IPS-20b (cell line): ENCODE measurements at regions not wholly inside any gene's neighbourhood (a gene's known extent, or its start where the extent isn't known, plus 50 kb on each side); places are given as distances from the start of the nearest gene placed in this dataset.

Source experiments
- H3K27ac ChIP-seq: one replicate; pipeline ENCODE4 v1.5.1; 2013; ENCODE audit warnings: low read length
- H3K27me3 ChIP-seq: 2 replicates; pipeline ENCODE4 v1.6.1; 2013; ENCODE audit warnings: mild to moderate bottlenecking, low read length, inconsistent platforms; ENCODE audit not compliant: insufficient read depth
- H3K36me3 ChIP-seq: 2 replicates; pipeline ENCODE4 v1.6.1; 2013; ENCODE audit warnings: low read depth, mild to moderate bottlenecking, inconsistent platforms, low read length, moderate library complexity; ENCODE audit not compliant: insufficient read depth
- H3K4me1 ChIP-seq: 2 replicates; pipeline ENCODE4 v1.6.1; 2013; ENCODE audit warnings: mild to moderate bottlenecking, control low read depth, inconsistent platforms, low read length, moderate library complexity; ENCODE audit not compliant: insufficient read depth
- H3K4me3 ChIP-seq: 2 replicates; pipeline ENCODE4 v1.5.1; 2013; ENCODE audit warnings: mild to moderate bottlenecking, low read length, inconsistent platforms
- H3K9ac ChIP-seq: 2 replicates; pipeline ENCODE4 v1.6.1; 2013; ENCODE audit warnings: low read depth, mild to moderate bottlenecking, inconsistent platforms, low read length, moderate library complexity
- H3K9me3 ChIP-seq: 2 replicates; pipeline ENCODE4 v1.6.1; 2013; ENCODE audit warnings: mild to moderate bottlenecking, low read depth, low read length, inconsistent platforms; ENCODE audit not compliant: insufficient read depth

DNA sequence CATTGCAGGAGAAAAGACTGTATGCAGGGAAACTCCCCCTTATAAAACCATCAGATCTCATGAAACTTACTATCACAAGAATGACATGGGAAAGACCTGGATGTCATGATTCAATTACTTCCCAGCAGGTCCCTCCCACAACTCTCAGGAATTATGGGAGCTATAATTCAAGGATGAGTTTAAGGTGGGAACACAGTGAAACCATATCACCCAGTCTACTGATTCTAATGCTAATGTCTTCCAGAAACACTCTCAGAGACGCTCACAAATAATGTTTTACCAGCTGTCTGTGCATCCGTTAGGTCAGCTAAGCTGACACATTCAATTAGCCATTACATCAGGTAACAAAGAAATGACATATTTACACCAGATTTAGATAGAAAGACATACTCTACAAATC lies 637.9 kb downstream of the NLGN4Y start:
- no peaks in the 10 kb centered on the region for H3K9me3 ChIP-seq
- no peak overlapping the region for H3K9ac ChIP-seq
- no peaks in the 10 kb centered on the region for H3K36me3 ChIP-seq
- no peaks in the 10 kb centered on the region for H3K27me3 ChIP-seq
- H3K4me1 ChIP-seq = no peaks in the 10 kb centered on the region
- H3K4me3 ChIP-seq = no peak overlapping the region
- no peak overlapping the region for H3K27ac ChIP-seq

DNA sequence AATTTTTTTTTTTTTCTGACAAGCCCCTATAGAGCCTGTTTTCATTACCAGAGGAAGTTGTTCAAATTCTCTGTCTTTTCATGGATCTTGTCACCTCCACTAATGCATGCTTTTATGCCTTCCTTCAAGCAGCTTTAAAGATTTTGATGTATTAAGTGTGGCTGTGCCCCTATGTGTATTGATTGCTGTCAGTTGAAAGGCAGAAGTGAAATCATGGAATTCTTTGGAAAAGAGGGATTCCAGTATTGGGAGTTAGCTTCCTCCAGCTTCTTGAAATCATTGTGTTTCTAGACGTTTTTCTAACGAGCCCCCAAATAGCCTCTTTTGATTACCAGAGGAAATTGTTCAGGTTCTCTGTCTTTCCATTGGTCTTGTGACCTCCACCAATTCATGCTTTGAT lies 655.6 kb downstream of the NLGN4Y start:
- no peaks in the 10 kb centered on the region for H3K36me3 ChIP-seq
- H3K4me3 ChIP-seq = no peak overlapping the region
- H3K27ac ChIP-seq = no peak overlapping the region
- no peaks in the 10 kb centered on the region for H3K27me3 ChIP-seq
- H3K4me1 ChIP-seq = no peaks in the 10 kb centered on the region
- no peak overlapping the region for H3K9ac ChIP-seq
- no peaks in the 10 kb centered on the region for H3K9me3 ChIP-seq

DNA sequence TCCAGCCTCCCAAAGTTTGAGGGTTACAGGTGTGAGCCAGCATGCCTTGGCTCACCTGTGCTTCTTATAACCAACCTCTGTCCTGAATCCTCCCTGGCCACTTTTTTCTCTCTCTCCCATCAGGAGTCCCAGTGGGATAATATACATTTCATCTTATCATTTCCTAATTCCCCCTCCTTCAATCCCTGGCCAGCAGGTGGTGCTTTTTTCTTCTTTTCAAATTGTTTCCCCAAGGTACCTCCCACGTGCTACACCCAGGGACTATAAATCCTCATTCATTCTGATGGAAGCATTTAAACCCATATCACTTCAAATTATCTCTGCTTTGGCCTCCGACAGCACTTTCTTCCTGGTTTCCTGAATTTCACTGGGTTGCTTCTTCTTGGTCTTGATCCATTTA lies 704.7 kb downstream of the NLGN4Y start:
- Histone ChIP-seq H3K4me3 (no peak overlapping the region), H3K27me3 (no peaks in the 10 kb centered on the region), H3K9ac (no peak overlapping the region), H3K27ac (no peak overlapping the region), H3K9me3 (no peaks in the 10 kb centered on the region), H3K36me3 (no peaks in the 10 kb centered on the region), H3K4me1 (no peaks in the 10 kb centered on the region)

DNA sequence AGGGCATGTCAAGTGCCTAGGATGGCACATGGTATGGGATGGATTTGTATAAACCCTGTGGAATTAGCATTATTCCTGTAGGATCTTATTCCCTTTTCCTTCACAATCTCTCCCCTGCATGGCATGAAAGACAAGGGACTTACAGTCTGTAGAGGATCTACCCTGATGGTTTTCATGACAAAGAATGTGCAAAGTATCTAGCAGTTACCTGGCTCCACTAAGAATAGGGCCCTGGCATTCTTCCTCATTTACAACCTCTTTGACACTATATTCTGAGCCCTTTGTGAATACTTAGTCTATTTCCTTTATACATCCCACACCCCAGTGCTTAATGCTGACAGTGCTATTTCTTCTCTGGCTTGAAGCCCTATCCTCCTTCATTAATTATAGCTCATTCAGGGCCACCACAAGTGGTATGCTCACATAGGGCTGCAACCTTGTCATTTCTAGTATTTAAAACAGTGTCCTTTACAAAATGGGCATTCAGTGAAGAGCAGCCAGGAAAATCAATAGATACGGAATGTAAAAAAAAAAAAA lies 715.3 kb downstream of the NLGN4Y start:
- H3K4me1 ChIP-seq = peaks cover 9% of the 10 kb centered on the region; the same call in 1 of the 2 replicates
- no peak overlapping the region for H3K27ac ChIP-seq
- H3K9ac ChIP-seq = no peak overlapping the region
- H3K9me3 ChIP-seq = no peaks in the 10 kb centered on the region
- H3K4me3 ChIP-seq = no peak overlapping the region
- no peaks in the 10 kb centered on the region for H3K27me3 ChIP-seq
- H3K36me3 ChIP-seq = no peaks in the 10 kb centered on the region

DNA sequence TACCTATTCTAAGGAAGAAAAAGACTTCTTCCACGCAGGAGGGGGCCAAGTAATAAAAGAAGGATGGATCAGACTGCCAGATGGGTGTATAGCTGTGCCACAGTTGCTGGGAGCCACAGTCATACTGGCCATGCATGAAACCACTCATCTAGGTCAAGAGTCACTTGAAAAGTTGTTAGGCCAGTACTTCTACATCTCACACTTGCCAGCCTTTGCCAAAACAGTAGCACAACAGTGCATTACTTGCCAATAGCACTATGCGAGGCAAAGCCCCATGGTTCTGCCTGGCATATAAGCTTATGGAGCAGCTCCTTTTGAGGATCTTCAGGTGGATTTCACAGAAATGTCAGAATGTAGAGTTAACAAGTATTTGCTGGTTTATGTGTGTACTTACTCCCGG lies 735.0 kb downstream of the NLGN4Y start:
- Histone ChIP-seq H3K27ac (no peak overlapping the region), H3K4me3 (no peak overlapping the region), H3K9ac (no peak overlapping the region), H3K27me3 (no peaks in the 10 kb centered on the region), H3K4me1 (no peaks in the 10 kb centered on the region), H3K9me3 (no peaks in the 10 kb centered on the region), H3K36me3 (no peaks in the 10 kb centered on the region)

DNA sequence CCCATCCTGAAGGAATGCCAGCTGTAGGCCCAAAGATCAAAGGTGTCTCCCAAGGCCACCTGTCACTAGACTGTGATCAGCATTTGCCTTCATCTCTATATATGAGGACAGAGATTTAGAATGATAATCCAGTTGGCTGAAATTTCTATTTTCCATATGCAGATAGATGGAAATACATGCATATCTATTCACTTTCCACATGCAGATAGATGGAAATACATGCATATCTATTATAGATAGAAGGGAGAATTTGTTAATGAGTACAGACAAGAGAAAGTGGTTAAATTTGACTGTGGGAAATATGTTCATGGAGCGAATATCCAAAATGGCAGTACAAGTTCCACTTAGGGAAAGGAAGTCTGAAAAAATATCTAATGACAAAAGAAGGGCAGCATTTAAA lies 762.2 kb downstream of the NLGN4Y start:
- no peaks in the 10 kb centered on the region for H3K9me3 ChIP-seq
- H3K27me3 ChIP-seq = no peaks in the 10 kb centered on the region
- no peak overlapping the region for H3K9ac ChIP-seq
- no peak overlapping the region for H3K27ac ChIP-seq
- H3K36me3 ChIP-seq = no peaks in the 10 kb centered on the region
- H3K4me3 ChIP-seq = no peak overlapping the region
- H3K4me1 ChIP-seq = no peaks in the 10 kb centered on the region

DNA sequence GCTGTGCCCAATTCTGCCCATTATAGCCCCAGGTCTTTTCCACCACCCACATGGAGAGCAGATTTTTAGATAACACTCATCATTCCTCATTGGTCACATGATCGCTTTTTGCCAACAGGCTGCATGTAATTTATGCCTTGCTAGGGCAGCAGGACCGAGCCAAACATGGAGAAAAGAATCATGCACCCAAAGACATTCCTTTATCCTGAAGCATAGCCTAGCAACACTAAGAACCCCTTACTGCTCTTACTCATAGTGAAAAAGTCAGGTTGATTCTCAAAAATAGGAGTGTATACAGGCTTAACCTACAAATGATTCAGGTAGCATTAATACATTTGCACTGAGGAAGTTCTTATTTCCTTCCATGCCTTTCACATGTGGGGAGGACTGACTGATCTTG lies 765.5 kb downstream of the NLGN4Y start:
- no peaks in the 10 kb centered on the region for H3K9me3 ChIP-seq
- no peak overlapping the region for H3K9ac ChIP-seq
- no peaks in the 10 kb centered on the region for H3K4me1 ChIP-seq
- H3K27ac ChIP-seq = no peak overlapping the region
- H3K4me3 ChIP-seq = no peak overlapping the region
- H3K27me3 ChIP-seq = no peaks in the 10 kb centered on the region
- H3K36me3 ChIP-seq = no peaks in the 10 kb centered on the region

DNA sequence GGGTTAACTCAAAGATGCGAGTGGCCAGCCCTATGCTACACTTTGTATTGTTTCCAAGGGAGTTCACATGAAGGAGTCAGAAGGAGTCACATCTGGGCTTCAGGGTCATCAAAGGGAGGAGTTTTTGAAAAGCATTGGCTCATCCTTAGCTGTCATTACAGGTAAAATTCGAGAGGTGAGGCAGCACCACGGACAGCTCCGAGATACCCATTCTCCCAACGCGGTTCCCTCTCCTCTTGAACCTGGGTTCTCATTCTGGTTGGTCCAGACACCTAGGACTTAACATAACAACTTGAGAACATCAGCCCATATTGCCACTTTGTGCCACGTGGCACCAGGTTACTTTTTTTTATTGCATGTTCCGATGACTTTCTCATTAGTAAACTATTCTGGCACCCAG lies 768.6 kb downstream of the NLGN4Y start:
- Histone ChIP-seq H3K4me3 (no peak overlapping the region), H3K27me3 (no peaks in the 10 kb centered on the region), H3K36me3 (no peaks in the 10 kb centered on the region), H3K9me3 (no peaks in the 10 kb centered on the region), H3K4me1 (no peaks in the 10 kb centered on the region), H3K27ac (no peak overlapping the region), H3K9ac (no peak overlapping the region)

DNA sequence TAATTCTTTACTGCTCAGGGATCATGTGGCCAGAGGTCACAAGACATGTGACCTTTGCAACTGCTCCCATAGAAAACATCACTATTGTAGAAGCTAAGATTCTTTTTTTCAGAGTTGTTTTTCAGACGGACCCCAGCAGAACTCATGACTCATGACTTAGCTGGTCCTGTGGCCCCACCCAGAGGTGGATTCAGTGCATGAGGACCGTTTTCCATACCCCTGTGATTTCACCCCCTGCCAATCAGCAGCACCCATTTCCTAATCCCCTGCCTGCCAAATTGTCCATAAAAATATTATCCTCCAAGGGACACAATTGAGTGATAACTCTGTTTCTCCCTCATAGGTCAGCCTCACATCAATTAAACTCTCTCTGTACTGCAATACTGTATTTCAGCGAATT lies 777.5 kb downstream of the NLGN4Y start:
- no peaks in the 10 kb centered on the region for H3K27me3 ChIP-seq
- H3K4me3 ChIP-seq = no peak overlapping the region
- H3K4me1 ChIP-seq = peaks cover 7% of the 10 kb centered on the region; the same call in 1 of the 2 replicates
- no peaks in the 10 kb centered on the region for H3K9me3 ChIP-seq
- H3K27ac ChIP-seq = no peak overlapping the region
- no peak overlapping the region for H3K9ac ChIP-seq
- no peaks in the 10 kb centered on the region for H3K36me3 ChIP-seq

DNA sequence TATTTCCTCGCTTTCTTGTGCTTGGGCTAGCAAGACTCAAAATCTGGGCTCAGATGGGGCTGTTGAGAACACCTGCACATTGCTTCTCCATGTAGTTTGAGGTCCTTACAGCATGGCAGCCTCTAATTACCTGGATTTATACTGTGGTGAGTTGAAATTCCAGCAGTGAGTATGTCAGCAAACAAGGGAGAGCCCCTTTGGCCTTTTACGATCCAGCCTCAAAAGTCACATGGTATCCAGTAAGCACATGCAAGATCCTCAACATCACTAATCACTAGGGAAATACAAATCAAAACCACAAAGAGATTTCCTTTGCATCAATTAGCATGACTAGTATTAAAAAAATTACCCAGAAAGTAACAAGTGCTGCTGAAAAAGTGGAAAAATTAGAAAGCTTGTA lies 787.8 kb downstream of the NLGN4Y start:
- Histone ChIP-seq H3K4me1 (no peaks in the 10 kb centered on the region), H3K27ac (no peak overlapping the region), H3K27me3 (no peaks in the 10 kb centered on the region), H3K4me3 (no peak overlapping the region), H3K9me3 (no peaks in the 10 kb centered on the region), H3K36me3 (no peaks in the 10 kb centered on the region), H3K9ac (no peak overlapping the region)

DNA sequence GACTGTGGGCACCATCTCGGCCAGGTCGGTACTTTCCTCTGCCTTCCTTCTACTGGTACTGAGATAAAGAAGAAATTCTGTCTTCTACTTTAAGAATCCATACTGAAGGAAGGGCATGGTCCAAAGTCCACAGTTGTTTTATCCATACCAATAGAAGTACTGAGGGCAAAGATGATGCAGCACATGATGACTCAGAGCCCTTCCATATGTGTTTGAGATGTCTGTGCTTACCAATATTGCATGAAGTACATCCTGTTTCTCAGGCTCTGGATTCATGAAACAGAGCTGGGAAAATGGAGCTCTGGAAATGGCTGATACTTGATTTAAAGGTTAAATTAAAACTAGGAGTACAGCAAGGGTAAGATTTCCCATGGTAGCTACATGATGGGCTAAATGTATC lies 799.9 kb downstream of the NLGN4Y start:
- Histone ChIP-seq H3K27me3 (no peaks in the 10 kb centered on the region), H3K9ac (no peak overlapping the region), H3K9me3 (no peaks in the 10 kb centered on the region), H3K27ac (no peak overlapping the region), H3K36me3 (no peaks in the 10 kb centered on the region), H3K4me1 (no peaks in the 10 kb centered on the region), H3K4me3 (no peak overlapping the region)

DNA sequence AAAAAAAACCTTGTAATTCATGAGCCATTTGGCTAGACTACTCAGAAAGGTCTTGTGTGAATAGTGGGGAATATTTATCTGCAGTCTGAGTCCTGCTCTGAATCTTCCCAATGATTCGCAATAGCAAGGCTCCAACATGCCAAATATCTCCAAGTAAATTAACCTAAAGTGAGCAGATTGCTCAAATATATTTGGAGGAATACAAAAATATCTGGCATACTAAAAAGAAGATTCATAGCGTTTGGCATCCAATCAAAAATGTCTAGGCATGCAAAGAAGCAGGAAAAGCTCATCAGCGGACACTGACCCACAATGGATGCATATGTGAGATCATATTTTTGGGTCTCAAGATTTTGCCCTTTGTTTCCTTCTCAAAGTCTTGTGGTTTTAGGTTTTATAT lies 800.9 kb downstream of the NLGN4Y start:
- Histone ChIP-seq H3K9ac (no peak overlapping the region), H3K4me3 (no peak overlapping the region), H3K36me3 (no peaks in the 10 kb centered on the region), H3K27ac (no peak overlapping the region), H3K4me1 (no peaks in the 10 kb centered on the region), H3K27me3 (no peaks in the 10 kb centered on the region), H3K9me3 (no peaks in the 10 kb centered on the region)

DNA sequence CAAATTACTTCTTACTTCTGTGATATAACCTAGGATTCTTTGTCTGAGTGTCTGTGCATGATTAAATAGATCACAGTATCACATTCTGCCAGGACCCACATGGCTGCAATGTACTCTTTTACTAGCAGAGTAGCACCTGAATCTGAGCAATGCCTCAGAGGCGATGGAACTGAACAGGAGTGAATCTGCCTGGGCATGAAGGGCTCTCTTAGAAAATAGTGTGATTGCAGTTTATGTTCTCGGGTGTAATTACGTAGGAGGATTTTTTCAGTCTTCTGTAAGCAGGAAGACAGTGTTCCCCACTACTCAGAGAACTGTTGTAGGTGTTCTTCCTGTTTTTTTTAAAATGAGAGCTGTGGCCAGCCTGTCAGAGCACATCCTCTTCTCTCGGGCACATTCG lies 802.3 kb downstream of the NLGN4Y start:
- H3K36me3 ChIP-seq = no peaks in the 10 kb centered on the region
- no peak overlapping the region for H3K4me3 ChIP-seq
- no peak overlapping the region for H3K27ac ChIP-seq

More for the DNA sequence above, 802.3 kb downstream of the NLGN4Y start:
- Histone ChIP-seq H3K27me3 (no peaks in the 10 kb centered on the region), H3K9me3 (no peaks in the 10 kb centered on the region), H3K9ac (no peak overlapping the region), H3K4me1 (no peaks in the 10 kb centered on the region)
